LNCaP clone FGC (cell line): ENCODE measurements at regions not wholly inside any gene's neighbourhood (a gene's known extent, or its start where the extent isn't known, plus 50 kb on each side); places are given as distances from the start of the nearest gene placed in this dataset.

Experiments used
- DNase-seq: peaks from one replicate; pipeline ENCODE4 v3.0.0-alpha.2; 2011; ENCODE audit warnings: low read depth
- H3K4me3 ChIP-seq: 2 replicates; pipeline ENCODE4 v1.5.1; 2011; ENCODE audit warnings: mild to moderate bottlenecking, low read depth, low read length, control low read depth
- CTCF ChIP-seq: IDR thresholded peaks from 2 replicates; pipeline ENCODE4 v1.5.1; 2012; ENCODE audit warnings: mild to moderate bottlenecking; ENCODE audit not compliant: control insufficient read depth, insufficient read depth; ENCODE audit errors: extremely low read depth

DNA sequence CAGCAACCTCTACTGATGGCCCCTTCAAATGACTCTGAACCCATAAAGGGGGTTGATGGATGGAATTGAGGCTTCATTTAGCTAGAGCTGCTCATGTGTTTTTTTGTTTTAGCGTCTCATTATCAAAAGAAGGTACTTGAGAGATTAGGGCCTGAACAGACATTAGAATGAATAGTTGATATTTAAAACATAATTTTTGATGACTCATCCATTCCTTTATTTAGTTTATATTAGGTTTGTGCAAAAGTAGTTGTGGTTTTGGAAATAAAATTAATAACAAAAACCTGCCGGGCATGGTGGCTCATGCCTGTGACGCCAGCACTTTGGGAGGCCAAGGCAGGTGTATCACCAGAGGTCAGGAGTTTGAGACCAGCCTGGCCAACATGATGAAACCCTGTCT lies 485.9 kb downstream of the PSAT1 start:
- no peak for DNase-seq
- no peak for TF ChIP-seq CTCF
- no peak overlapping the region for H3K4me3 ChIP-seq

DNA sequence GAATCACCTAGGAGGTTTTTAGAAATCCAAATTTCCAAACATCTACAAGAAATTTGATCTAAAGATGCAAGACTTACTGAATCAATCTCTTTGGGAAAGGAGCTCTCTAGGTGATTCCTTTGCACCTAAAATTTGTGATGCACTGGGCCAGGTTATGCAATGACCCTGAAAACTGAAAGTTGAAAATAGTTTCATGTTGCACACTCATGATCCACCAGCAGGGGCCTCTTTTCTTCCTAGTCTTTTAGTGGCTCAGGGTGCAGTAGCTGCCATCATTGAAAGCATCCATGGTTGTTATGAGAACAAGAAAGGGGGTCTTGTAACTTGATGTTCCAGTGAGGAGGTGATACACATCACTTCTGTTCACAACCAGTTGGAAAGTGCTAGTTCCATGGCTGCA lies 486.8 kb downstream of the PSAT1 start:
- TF ChIP-seq CTCF = peak; percentile 12; the same call in 1 of the 2 replicates
- H3K4me3 ChIP-seq = no peak overlapping the region
- no peak for DNase-seq

DNA sequence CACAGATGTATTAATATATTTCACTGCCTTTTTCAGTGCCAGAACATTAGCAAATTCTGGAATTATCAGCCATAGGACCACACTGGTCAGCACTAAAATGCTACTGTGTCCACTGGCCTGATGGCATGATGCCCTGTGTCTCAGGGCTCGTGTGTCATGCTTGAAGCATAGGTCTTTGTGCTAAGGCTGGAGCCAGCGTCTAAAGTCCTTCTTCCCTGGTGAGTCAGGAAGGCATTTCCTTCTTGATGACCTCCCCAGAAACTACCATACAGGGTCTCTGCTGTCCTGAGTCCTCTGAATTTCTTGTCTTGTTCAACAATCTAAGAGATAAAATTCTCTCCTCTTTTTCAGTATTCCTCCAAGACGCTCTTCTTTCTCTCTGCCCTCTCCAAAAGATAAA lies 489.9 kb downstream of the PSAT1 start:
- TF ChIP-seq CTCF = no peak
- no peak for DNase-seq
- no peak overlapping the region for H3K4me3 ChIP-seq

GRCh38 chr9:78788101-78788500 lies 491.2 kb downstream of the PSAT1 start:
- no peak for TF ChIP-seq CTCF
- DNase-seq = no peak
- H3K4me3 ChIP-seq = no peak overlapping the region

DNA sequence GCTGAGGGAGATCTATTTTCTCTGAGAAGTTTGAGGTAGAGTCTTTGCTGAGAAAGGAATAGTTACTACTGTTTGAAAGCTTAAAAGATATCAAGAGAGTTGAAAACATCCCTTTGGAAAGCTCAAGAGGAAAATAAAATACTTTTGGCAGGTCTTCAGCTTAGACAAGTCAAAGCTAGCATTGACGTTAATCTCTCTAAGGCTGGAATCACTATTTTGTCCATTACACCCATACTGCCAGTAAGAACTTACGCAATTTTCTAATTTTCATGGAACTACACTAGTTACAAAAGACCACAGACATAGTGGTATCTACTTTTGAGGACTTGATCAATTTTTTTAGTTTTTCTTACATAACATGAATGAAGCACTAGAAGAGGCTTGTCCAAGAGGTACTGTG lies 494.9 kb downstream of the PSAT1 start:
- no peak overlapping the region for H3K4me3 ChIP-seq
- DNase-seq = no peak
- TF ChIP-seq CTCF = no peak

DNA sequence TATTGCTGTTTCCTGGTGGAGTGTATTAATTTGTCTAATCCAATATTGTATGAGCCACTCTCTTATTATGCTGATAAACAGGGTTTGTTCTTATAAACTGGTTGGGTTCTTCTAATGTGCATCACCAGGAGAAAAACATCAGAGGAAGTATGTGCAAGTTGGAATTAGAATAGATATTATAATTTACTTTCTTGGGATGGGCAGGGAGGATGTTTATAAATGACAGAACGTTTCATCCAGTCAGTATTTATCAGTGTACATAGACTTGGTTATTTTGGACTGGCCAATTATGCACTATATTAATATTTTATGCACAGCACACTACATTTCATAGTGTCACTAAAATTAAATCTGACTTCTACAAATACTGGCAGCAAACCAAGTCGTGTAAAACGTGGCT lies 495.8 kb downstream of the PSAT1 start:
- DNase-seq = no peak
- no peak for TF ChIP-seq CTCF
- no peak overlapping the region for H3K4me3 ChIP-seq

- no peak for TF ChIP-seq CTCF
These were observed 508.8 kb downstream of the PSAT1 start for GRCh38 chr9:78805771-78806170.

More at GRCh38 chr9:78805771-78806170, 508.8 kb downstream of the PSAT1 start:
- no peak overlapping the region for H3K4me3 ChIP-seq
- DNase-seq = no peak
